A549 (cell line): ENCODE measurements at regions not wholly inside any gene's neighbourhood (a gene's known extent, or its start where the extent isn't known, plus 50 kb on each side); places are given as distances from the start of the nearest gene placed in this dataset.

Experiments used
- CEBPB ChIP-seq, 2 experiments: fragments of >200 bp in 1 of 2; sonication (Bioruptor Twin) in 1 of 2; formaldehyde crosslinking in 1 of 2; IDR thresholded peaks; 2 replicates each; pipeline ENCODE4 v1.6.1; 2012 to 2016
- CTCF ChIP-seq: fragments of >200 bp; sonication (Bioruptor Twin); formaldehyde crosslinking; IDR thresholded peaks from 3 replicates; pipeline ENCODE4 v1.5.1; 2016
- ESRRA ChIP-seq: fragments of 150-350 bp; IDR thresholded peaks from 2 replicates; pipeline ENCODE4 v1.6.1; 2014; ENCODE audit warnings: mild to moderate bottlenecking, low read length, borderline replicate concordance
- MAX ChIP-seq: IDR thresholded peaks from 2 replicates; pipeline ENCODE4 v1.6.1; 2012
- POLR2A ChIP-seq: IDR thresholded peaks from 2 replicates; pipeline ENCODE4 v1.6.1; 2012; ENCODE audit warnings: mild to moderate bottlenecking, low read length
- RCOR1 ChIP-seq: fragments of 150-350 bp; IDR thresholded peaks from 2 replicates; pipeline ENCODE4 v1.6.1; 2014; ENCODE audit warnings: antibody characterized with exemption, low read length, low read depth
- USF2 ChIP-seq: fragments of 450-650 bp; IDR thresholded peaks from 2 replicates; pipeline ENCODE4 v1.6.1; 2014; ENCODE audit warnings: antibody characterized with exemption
- ZNF302 ChIP-seq: fragments of 250-450 bp; sonication (Bioruptor Pico); IDR thresholded peaks from 2 replicates; pipeline ENCODE4 v1.9.0; 2021; ENCODE audit warnings: inconsistent platforms, mild to moderate bottlenecking, moderate library complexity

- TF ChIP-seq CTCF, result no peak
- TF ChIP-seq USF2, result no peak
- TF ChIP-seq MAX, result no peak
- no peak for TF ChIP-seq RCOR1
- TF ChIP-seq POLR2A, result no peak
- no peak for TF ChIP-seq CEBPB (IDR thresholded peaks at IDR 0.05)
- no peak for TF ChIP-seq ESRRA
- no peak for TF ChIP-seq ZNF302 (CRISPR knock-in tag)
These were observed 377.0 kb upstream of the NUPR2 start for GRCh38 chr7:56493196-56493595.
